ENCODE measurements at regions not wholly inside any gene's neighbourhood (a gene's known extent, or its start where the extent isn't known, plus 50 kb on each side); places are given as distances from the start of the nearest gene placed in this dataset.

DNA sequence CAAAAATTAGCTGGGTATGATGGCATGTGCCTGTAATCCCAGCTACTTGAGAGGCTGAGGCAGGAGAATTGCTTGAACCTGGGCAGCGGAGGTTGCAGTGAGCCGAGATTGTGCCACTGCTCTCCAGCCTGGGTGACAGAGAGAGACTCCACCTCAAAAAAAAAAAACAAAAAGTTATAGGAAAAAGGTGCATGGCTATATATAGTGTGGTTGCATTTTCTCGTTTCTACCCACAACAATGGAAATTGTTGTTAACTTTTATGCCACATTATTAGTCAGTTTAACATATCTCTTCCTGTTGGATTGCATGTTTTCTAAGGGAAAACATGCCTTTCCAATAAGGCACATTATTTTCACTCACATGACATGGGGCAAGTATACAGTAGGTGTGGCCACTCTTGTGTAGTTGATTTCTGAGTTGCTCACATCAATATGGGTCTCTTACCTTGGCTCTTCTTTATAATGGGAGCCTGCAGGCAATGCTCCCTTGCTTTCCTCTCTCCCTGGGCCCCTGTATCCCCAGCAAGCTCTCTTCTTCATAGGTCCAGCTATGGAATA lies 610.0 kb downstream of the RNF144A start:
- TF ChIP-seq, protein P1, sequence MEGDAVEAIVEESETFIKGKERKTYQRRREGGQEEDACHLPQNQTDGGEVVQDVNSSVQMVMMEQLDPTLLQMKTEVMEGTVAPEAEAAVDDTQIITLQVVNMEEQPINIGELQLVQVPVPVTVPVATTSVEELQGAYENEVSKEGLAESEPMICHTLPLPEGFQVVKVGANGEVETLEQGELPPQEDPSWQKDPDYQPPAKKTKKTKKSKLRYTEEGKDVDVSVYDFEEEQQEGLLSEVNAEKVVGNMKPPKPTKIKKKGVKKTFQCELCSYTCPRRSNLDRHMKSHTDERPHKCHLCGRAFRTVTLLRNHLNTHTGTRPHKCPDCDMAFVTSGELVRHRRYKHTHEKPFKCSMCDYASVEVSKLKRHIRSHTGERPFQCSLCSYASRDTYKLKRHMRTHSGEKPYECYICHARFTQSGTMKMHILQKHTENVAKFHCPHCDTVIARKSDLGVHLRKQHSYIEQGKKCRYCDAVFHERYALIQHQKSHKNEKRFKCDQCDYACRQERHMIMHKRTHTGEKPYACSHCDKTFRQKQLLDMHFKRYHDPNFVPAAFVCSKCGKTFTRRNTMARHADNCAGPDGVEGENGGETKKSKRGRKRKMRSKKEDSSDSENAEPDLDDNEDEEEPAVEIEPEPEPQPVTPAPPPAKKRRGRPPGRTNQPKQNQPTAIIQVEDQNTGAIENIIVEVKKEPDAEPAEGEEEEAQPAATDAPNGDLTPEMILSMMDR (IDR thresholded peaks at IDR 0.05), result no peak
- no peak for TF ChIP-seq POLR2A (IDR thresholded peaks at IDR 0.05)

All from heart left ventricle (tissue), 13 donors.